Right renal pelvis (tissue), 4 donors: ENCODE measurements at regions not wholly inside any gene's neighbourhood (a gene's known extent, or its start where the extent isn't known, plus 50 kb on each side); places are given as distances from the start of the nearest gene placed in this dataset.
"Not testable (repeated sequence)": the region's sequence is repeated elsewhere in the genome, so short reads cannot be mapped to it uniquely, and the experiment has no call there.

Experiments
- DNase-seq, 4 donors: peaks; one replicate each; pipeline ENCODE4 v3.0.0-alpha.2; 2013; ENCODE audit warnings: low read depth in 4 of 4, low spot score in 3 of 4, missing footprints in 1 of 4

GRCh38 chr22:49453019-49453418 is 374.7 kb downstream of the BRD1 start:
- DNase-seq, result not testable (repeated sequence)

DNA sequence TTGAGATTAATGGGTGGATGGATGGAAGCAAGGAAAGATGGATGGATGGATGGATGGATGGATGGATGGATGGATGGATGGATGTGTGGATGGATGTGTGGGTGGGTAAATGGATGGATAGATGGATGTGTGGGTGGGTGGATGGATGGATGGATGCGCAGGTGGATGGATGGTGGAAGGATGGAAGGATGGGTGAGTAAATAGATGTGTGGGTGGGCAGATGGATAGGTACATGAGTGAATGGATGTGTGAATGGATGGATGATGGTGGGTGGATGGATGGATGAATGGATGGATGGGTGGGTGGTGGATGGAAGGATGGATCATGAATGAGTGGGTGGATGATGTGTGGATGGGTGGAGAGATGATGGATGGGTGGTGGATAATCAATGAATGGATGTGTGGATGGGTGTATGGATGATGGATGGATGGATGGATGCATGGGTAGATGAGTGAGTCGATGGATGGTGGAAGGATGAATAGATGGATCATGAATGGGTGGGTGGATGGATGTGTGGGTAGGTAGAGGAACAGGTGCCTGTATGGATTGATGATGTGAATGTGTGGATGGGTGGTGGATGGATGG is 375.2 kb downstream of the BRD1 start:
- no peak for DNase-seq

DNA sequence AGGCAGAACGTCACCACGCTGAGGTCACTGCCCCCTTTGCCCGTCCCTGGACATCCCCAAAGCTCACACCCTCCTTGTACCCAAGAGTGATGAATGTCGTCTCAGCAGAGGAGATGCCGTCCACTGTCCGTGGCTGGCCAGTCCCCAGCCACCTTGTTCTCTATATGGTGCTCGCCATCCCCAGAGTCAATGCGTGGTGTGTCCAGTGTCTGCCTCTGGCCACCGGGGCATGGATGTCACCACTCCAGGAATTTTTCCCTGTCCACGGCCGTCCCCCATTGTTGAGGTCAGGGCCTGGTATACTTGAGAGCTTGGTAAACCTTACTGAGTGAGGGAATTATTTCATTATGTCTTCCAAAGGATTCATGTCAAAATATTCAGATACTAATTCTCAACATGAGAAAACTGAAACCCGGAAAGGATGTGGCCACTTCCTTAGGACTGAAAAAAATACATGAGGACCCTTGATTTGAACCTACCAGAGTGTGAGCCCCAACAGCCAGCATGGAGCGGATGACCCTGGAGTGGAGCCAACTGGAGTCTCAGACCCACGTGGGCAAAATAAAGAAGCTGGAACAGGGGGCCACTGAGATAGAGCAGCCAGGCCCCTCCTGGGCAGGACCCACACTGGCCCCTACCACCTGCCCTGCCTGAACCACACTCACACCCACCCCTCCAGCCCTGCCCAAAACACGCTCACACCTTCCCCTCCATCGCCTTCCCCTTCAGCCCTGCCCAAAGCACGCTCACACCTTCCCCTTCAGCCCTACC is 376.4 kb downstream of the BRD1 start:
- no peak for DNase-seq

GRCh38 chr22:49450498-49450897 is 377.2 kb downstream of the BRD1 start:
- no peak for DNase-seq

GRCh38 chr22:49449811-49450446 is 377.7 kb downstream of the BRD1 start:
- DNase-seq, result no peak

- no peak for DNase-seq
Measured at GRCh38 chr22:49449377-49449776, 378.3 kb downstream of the BRD1 start.

- no peak for DNase-seq
Measured at GRCh38 chr22:49448526-49448925, 379.1 kb downstream of the BRD1 start.

DNA sequence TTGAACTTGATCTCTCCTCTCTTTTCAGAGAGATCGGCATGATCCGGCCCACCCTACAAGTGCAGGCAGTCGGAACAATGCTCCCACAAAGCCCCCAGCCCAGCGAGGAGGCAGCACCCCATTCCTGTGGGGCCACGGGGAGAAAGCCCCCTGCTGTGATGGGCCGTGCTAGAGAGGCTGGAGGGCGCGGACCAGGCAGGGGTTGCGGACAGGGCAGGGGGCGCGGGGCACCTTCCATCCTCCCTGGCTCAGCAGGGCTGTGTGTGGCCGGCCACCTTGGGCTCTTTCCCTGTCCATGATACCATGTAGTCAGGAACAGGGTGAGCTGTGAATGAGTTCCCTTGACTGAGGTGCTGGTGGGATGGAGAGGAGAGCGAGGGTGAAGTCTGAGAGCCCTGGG is 379.8 kb downstream of the BRD1 start:
- DNase-seq, result no peak

GRCh38 chr22:49446759-49447710 is 380.6 kb downstream of the BRD1 start:
- no peak for DNase-seq

- no peak for DNase-seq
Measured at GRCh38 chr22:49446145-49446758, 381.4 kb downstream of the BRD1 start.

DNA sequence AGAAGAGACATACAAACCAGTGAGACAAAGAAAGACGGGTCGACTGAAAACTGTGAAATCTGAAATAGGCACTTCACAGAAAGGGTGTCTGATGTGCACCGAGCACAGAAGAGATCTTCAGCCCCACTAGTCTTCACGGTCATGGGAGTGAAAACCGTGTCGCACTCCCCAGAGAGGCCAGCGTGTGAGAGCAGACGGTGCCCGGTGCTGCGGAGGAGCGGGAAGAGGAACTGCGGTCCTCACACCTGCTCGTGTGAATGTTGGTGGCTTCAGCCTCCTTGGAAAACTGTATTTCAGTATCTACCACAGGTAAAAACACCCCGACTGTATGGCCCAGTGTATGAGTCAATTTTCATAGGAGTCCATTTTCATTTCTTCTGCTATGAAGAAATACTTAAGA is 382.9 kb downstream of the BRD1 start:
- no peak for DNase-seq

DNA sequence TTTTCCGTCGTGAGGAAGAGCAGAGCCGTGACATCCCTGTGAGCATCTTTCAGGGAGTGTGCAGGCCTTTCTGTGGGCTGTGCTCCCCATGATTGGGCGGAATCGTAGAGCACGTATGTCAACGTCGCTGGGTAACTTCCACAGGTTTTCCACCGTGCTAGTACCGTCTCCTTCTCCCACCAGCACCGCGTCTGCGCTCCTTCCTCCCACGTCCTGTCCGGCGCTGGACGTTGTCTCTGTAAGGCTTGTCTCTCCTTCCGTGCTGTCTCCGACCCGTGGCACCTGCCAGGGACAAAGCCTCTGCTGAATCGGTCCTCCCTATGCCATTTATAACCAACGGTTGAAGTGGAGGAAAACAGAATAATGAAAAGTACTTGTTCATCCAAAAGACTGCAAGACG is 386.7 kb downstream of the BRD1 start:
- DNase-seq, result no peak

GRCh38 chr22:49439373-49439772 is 388.3 kb downstream of the BRD1 start:
- no peak for DNase-seq

DNA sequence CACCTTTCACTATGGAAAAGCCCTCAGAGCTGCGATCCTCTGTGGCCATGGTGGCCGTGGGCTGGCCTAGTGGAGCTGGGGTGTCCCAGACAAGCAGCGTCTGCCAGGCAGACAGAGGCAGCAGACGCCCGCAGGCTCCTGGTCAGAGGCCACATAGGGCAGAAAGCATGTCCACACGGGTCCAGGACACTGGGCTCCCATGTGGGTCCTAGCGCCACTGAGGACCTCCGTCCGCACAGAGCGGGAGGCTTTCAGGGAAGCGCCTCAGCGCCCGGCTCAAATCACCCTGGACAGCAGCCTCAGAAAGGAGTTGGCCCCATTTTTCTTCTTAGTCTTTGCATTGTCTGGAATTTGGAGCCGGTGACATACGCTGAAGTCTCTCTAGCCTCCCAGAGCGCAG is 389.7 kb downstream of the BRD1 start:
- no peak for DNase-seq

- no peak for DNase-seq
Measured at GRCh38 chr22:49437356-49437755, 390.3 kb downstream of the BRD1 start.

GRCh38 chr22:49436056-49436455 is 391.6 kb downstream of the BRD1 start:
- no peak for DNase-seq

- no peak for DNase-seq
Measured at GRCh38 chr22:49435596-49435995, 392.1 kb downstream of the BRD1 start.

DNA sequence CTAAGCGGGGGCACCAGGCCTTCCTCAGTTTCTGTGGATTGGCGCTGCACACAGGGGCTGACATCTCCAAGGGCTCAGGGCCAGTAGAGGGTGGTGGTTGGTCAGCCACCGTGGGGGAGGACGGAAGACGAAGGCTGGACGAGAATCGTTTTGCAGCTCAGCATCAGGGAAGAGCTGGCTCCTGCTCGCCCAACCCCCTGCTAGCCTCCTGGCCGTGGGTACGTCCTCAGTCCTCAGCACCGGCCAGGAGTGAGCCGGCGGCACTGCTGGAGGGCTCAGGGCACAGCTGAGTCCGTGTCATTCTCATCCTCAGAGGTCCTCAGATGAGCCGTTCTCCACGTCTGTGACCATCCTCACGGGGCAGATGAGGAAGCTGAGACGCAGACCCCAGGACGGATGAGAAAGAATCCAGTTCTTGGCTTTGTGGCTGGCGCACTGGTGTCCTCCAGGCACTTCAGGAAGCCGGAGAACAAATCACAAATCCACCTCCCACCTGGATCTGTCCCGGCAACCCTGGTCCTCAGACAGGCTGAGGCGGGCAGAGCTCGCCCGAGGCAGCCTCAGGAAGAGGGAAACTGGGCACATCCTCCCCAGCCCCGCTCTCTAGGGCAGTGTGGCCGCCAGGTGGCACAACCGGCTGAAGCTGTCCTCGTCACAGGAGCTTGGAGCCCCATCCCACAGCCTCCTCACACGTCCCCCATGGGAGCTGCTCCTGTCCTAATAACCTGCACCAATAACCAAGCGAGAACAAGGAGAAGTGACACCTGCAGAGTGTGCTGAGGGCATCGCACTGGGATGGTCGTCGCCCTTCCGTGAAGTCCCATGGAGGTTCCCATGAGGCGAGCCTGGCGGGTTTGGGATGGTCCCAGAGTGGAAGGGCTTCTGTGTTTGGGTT is 393.7 kb downstream of the BRD1 start:
- DNase-seq, result no peak

DNA sequence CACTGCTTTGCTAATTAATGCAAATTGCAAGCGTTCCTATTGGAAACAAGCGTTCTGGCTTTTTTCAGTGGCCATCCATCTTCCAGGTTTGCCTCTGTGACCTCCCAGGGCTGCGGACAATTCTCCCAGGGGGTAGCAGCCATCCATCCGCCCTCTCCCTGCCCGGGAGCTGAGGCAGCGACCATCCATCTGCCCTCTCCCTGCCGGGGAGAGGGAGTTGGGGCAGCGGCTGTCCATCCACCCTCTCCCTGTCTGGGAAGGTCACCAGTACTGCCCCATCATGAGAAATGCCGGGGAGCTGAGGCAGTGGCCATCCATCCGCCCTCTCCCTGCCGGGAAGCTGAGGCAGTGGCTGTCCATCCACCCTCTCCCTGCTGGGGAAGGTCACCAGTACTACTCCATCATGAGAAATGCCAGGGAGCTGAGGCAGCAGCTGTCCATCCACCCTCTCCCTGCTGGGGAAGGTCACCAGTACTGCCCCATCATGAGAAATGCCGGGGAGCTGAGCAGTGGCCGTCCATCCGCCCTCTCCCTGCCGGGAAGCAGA is 394.7 kb downstream of the BRD1 start:
- DNase-seq, result no peak
